Fibroblast of mammary gland (primary cell): ENCODE measurements at regions not wholly inside any gene's neighbourhood (a gene's known extent, or its start where the extent isn't known, plus 50 kb on each side); places are given as distances from the start of the nearest gene placed in this dataset.

Source experiments
- DNase-seq: peaks from one replicate; pipeline ENCODE4 v3.0.0-alpha.2; 2010; ENCODE audit warnings: low read depth
- H3K4me3 ChIP-seq: 2 replicates; pipeline ENCODE4 v1.5.1; 2011; ENCODE audit warnings: low read depth, mild to moderate bottlenecking, low read length, moderate library complexity; ENCODE audit not compliant: control insufficient read depth
- TF ChIP-seq, protein P1 (sequence below): conservative IDR thresholded peaks from 2 replicates; pipeline ENCODE4 v1.5.1; 2011; ENCODE audit warnings: low read depth, low read length, inconsistent platforms; ENCODE audit not compliant: control insufficient read depth, insufficient read depth

DNA sequence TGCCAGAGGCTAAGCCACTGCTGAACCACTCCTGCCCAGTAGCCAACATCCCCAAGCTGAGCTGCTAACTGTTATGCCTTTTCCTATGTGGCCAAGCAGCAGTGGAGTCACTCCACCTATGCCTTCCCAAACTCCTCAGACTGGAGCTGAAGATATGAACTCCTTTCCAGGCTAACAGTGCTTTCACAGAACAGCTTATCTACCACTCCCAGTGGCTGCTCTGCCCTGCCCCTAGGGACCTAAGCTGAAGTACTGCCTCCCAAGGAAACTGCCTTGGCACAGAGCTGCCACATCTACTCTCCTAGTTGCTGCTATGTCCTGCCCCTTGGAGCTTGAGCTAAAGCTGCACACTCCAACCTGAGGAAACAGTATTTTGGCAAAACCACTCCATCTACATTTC is 275.9 kb downstream of the RBM43 start:
- TF ChIP-seq, protein P1, sequence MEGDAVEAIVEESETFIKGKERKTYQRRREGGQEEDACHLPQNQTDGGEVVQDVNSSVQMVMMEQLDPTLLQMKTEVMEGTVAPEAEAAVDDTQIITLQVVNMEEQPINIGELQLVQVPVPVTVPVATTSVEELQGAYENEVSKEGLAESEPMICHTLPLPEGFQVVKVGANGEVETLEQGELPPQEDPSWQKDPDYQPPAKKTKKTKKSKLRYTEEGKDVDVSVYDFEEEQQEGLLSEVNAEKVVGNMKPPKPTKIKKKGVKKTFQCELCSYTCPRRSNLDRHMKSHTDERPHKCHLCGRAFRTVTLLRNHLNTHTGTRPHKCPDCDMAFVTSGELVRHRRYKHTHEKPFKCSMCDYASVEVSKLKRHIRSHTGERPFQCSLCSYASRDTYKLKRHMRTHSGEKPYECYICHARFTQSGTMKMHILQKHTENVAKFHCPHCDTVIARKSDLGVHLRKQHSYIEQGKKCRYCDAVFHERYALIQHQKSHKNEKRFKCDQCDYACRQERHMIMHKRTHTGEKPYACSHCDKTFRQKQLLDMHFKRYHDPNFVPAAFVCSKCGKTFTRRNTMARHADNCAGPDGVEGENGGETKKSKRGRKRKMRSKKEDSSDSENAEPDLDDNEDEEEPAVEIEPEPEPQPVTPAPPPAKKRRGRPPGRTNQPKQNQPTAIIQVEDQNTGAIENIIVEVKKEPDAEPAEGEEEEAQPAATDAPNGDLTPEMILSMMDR = no peak
- no peak overlapping the region for H3K4me3 ChIP-seq

DNA sequence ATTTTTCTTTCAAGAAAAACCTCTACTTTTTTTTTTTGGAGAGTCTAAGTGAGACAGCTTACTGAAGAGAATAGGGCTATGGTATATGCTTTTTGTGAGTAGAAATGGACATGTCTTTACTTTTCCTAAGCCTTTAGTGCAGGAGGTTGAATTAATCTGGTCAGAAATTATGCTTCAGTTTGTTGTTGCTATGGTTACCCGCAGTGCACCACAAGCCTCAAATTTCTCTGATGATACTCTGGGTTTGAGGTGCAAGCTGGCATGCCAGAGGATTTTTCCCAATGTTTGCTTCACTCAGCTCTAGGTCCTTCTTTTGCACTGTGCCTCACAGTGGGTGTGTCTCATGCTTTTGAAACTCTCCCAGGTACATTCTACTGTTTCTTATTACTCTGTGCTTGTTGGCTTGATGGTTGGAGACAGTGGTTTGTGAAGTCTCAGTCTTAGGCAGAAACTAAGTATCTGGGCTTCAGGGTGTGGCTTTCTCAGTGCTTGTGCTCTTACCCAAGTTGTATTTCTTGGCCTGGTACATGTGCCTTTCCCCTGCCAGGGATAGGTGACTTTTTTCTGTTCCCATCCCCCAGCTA is 278.3 kb downstream of the RBM43 start:
- no peak for DNase-seq
- TF ChIP-seq, protein P1 = no peak
- no peak overlapping the region for H3K4me3 ChIP-seq

More for the DNA sequence above, 275.9 kb downstream of the RBM43 start:
- no peak for DNase-seq

- DNase-seq = peak; percentile 15
- TF ChIP-seq, protein P1 = no peak
- H3K4me3 ChIP-seq = no peak overlapping the region
Observed at GRCh38 chr2:150981826-150982225, 279.8 kb downstream of the RBM43 start.

DNA sequence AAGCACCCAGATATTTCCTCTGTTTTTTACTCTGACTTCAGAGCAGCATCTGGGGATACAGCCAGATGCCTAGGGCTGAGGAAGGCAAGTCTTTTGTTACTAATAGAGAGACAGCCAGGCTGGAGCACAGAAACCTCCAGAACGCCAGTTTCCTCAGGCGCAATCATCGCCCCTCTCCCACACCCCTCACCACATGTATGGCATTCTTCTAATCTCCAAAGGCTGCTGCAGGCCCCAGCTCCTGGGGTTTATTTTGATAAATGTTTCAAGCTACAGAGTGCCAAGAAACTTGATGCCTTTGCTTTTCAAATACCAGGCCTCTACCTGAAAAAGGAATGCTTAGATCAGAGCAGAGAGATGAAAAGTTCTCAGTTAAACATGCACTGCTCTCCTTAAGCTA is 283.6 kb downstream of the RBM43 start:
- TF ChIP-seq, protein P1 = no peak
- no peak for DNase-seq
- H3K4me3 ChIP-seq = no peak overlapping the region

DNA sequence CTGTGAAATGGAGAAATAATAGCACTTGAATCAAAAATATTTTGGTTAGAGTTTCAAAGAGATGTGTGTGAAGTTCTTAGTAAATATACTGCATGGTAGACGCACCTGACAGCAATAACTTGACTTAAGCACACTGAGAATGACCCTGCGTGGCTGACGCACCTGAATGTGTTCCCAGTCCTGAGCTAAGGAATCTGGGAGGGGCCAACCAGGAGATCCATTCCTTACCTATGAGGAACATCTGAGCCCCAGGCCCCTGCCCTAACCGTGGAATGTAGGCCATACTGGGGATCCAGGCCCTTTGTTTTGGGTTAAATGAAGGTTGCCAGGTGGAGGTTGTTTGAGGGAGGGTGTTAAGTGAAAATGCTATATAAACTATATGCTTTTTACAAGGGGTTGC is 284.4 kb downstream of the RBM43 start:
- TF ChIP-seq, protein P1 = no peak
- no peak for DNase-seq
- no peak overlapping the region for H3K4me3 ChIP-seq

- H3K4me3 ChIP-seq = no peak overlapping the region
- TF ChIP-seq, protein P1 = no peak
- DNase-seq = no peak
Observed at GRCh38 chr2:150976604-150977003, 285.1 kb downstream of the RBM43 start.

DNA sequence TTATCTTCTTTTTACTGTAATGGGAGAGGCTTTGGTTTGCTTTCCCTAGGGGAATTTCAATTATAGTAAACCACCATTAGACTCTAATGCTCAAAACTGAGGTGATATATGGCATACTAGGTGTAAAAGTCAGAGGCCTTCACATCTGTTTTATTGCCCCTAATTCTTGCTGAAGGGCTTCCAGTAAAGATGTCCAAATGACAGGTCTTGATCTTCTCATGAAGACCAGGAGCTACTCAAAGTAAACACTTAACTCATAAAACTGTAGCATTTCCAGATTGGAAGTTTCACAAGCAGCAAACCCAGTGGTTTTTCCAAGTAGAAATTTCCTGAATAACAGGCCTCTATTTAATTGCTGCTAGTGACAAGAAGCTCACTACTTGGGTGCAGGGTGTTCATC is 286.8 kb downstream of the RBM43 start:
- no peak overlapping the region for H3K4me3 ChIP-seq
- no peak for DNase-seq
- TF ChIP-seq, protein P1 = no peak
